GM12864 (cell line): ENCODE measurements at regions not wholly inside any gene's neighbourhood (a gene's known extent, or its start where the extent isn't known, plus 50 kb on each side); places are given as distances from the start of the nearest gene placed in this dataset.
"Not testable (repeated sequence)": the region's sequence is repeated elsewhere in the genome, so short reads cannot be mapped to it uniquely, and the experiment has no call there.

Source experiments
- DNase-seq: peaks from one replicate; pipeline ENCODE4 v3.0.0-alpha.2; 2011; ENCODE audit warnings: low read depth
- H3K4me3 ChIP-seq: 2 replicates; pipeline ENCODE4 v1.5.1; 2011; ENCODE audit warnings: mild to moderate bottlenecking, low read depth, low read length, control low read depth
- TF ChIP-seq, protein P1 (sequence below): IDR thresholded peaks from 2 replicates; pipeline ENCODE4 v1.5.1; 2011; ENCODE audit warnings: low read depth, mild to moderate bottlenecking, moderate library complexity, low read length, control low read depth, inconsistent platforms; ENCODE audit errors: missing control alignments

DNA sequence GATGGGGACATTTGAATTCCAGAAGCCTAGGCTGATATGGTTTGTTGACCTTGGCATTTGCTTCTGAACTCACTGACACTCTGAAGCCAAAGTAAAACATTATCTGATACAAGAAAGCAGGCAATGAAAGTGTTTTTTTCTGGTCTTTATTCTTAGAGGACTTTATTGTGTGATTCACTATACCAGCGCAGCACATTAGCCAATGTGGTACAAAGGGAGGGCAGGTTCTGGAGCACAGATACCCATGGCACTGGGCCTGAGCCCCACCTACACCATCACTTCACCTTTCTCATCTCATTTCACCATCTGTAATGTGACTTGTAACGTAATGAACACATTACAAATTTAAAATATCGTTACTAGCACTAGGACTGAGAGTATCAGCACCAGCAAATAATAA, 89.7 kb upstream of the ZNF366 start:
- no peak for DNase-seq
- H3K4me3 ChIP-seq, result no peak overlapping the region
- TF ChIP-seq, protein P1, sequence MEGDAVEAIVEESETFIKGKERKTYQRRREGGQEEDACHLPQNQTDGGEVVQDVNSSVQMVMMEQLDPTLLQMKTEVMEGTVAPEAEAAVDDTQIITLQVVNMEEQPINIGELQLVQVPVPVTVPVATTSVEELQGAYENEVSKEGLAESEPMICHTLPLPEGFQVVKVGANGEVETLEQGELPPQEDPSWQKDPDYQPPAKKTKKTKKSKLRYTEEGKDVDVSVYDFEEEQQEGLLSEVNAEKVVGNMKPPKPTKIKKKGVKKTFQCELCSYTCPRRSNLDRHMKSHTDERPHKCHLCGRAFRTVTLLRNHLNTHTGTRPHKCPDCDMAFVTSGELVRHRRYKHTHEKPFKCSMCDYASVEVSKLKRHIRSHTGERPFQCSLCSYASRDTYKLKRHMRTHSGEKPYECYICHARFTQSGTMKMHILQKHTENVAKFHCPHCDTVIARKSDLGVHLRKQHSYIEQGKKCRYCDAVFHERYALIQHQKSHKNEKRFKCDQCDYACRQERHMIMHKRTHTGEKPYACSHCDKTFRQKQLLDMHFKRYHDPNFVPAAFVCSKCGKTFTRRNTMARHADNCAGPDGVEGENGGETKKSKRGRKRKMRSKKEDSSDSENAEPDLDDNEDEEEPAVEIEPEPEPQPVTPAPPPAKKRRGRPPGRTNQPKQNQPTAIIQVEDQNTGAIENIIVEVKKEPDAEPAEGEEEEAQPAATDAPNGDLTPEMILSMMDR, result no peak

- DNase-seq, result no peak
- TF ChIP-seq, protein P1, result no peak
- H3K4me3 ChIP-seq, result no peak overlapping the region
Measured at GRCh38 chr5:72588640-72589039, 81.4 kb upstream of the ZNF366 start.

DNA sequence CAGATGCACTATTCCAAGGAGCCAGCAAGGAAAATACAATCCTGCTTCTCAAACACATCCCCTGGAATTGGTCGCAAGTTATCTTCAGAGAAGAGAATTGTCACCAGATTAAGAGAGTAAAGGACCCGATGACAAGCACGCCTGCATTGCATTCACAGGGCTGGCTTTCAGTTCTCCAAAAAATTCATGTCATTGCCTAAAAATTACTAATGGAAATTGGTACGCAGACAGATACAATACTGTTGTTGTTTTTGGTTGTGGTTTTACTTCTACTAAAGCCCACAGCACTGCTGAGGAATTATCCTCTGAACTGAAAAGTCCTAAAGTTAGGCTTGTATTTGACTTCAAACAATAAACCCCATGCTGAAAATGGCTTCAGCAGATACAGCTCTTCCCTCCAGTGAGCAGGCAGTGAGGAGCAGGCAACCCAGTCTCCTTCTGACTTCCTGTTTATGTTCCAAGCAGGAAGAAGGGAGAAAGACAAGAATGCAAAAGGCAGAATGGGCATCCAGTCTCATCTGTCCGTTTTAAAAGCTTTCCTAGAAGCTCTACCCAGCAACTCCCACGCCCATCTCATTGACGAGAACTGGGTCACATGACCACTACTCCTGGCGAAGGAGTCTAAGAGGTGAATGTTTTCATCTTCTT, 80.6 kb upstream of the ZNF366 start:
- DNase-seq, result no peak
- no peak overlapping the region for H3K4me3 ChIP-seq
- TF ChIP-seq, protein P1, result no peak

DNA sequence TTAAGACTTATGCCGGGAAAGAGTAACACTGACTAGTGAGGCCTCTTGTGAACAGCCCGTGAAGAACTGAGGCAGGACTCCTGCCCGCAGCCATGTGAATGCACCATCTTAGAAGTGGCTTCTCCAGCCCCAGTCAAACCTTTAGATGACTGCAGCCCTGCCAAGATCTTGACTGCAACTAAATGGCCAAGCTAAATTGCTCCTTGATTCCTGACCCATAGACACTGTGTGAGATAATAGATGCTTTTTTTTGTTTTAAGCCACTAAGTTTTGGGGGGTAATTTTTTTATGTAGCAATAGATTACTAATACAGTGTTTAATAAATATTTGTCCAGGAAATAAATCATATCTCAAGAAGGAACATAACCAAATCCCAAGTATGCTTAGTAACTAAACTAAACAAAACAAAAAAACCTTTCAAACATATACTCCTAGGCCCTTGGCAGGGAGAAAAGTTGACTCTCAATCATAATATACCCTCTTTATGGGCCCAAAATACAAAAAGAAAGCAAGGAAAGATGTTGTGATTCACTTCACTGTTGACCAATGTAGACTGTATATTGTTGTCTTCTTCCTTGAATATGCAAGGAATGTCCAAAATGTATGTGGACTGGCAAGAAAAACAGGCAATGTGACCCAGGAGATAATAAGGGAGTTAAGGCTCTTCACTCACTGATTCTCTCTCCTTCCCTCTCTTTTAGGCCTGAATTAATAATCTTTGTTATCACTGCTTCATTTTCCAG, 79.7 kb upstream of the ZNF366 start:
- TF ChIP-seq, protein P1, result no peak
- DNase-seq, result no peak
- H3K4me3 ChIP-seq, result no peak overlapping the region

- DNase-seq, result peak; percentile 15
- H3K4me3 ChIP-seq, result no peak overlapping the region
- TF ChIP-seq, protein P1, result no peak
Measured at GRCh38 chr5:72584466-72584865, 77.3 kb upstream of the ZNF366 start.

DNA sequence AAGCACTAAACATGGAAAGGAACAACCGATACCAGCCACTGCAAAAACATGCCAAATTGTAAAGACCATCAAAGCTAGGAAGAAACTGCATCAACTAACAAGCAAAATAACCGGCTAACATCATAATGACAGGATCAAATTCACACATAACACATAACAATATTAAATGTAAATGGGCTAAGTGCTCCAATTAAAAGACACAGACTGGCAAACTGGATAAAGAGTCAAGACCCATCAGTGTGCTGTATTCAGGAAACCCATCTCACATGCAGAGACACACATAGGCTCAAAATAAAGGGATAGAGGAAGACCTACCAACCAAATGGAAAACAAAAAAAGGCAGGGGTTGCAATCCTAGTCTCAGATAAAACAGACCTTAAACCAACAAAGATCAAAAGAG, 72.1 kb upstream of the ZNF366 start:
- DNase-seq, H3K4me3 ChIP-seq: not testable (repeated sequence)

DNA sequence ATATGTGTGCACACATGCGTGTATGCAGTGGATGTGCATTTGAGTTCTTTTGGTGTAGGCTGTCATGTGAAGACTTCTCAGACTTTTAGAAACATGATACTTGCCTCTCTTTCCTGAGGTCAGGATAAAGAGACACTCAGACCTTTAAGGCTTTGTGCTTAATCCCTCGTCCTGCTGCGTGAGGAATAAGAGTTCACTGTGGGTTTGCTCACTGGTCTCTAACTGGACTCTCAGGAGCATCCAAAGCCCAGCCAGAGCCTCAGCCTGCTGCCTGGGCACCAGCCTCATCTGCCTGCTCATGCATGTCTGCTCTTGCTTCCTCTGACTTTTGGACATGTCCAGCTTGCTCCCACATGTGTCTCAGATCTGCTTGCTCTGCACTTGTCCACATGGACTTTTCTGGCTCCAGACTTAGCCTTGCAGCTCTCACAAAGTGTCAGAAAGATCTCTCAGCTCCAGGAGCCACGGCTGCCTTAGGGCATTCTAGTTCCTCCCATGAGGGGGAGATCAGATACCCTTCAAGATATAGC, 65.1 kb upstream of the ZNF366 start:
- TF ChIP-seq, protein P1, result no peak
- no peak overlapping the region for H3K4me3 ChIP-seq
- DNase-seq, result no peak
